HG03354 (cell line): ENCODE measurements at regions not wholly inside any gene's neighbourhood (a gene's known extent, or its start where the extent isn't known, plus 50 kb on each side); places are given as distances from the start of the nearest gene placed in this dataset.

Experiments used
- ATAC-seq: cut with Tn5 transposase; IDR thresholded peaks from one replicate; pipeline ENCODE4 v1.9.1; 2021; ENCODE audit warnings: mild to moderate bottlenecking; ENCODE audit not compliant: unreplicated experiment, poor library complexity, severe bottlenecking

DNA sequence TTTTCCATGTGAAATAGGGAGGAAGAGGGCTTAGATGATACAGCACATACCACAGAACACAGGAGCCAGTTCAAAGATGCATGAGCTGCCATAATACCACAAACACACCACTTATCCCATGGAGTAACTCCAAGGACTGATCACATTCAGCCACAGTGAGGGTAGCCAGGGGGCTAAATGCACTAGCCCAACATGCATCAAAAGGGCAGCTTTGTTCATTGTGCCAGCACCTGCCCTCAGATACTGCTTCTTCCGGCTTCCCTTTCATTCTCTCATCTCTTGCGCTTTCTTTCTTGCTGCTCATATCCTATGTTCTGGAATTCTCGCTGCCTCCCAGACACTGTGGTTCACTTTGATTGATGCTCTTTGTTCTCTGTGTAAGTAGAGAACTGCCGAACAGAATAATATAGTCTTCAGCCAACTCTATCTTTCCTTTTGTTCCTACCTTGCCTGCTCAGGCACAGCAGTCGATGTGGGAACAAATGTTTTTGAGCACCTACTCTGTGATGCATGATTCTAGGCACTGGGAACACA lies 50.0 kb upstream of the SYT6 start:
- no peak for ATAC-seq
